ENCODE measurements at regions not wholly inside any gene's neighbourhood (a gene's known extent, or its start where the extent isn't known, plus 50 kb on each side); places are given as distances from the start of the nearest gene placed in this dataset.
A peak's percentile ranks its signal among the peaks of the same experiment; 100 is the strongest.
"Not testable (repeated sequence)": the region's sequence is repeated elsewhere in the genome, so short reads cannot be mapped to it uniquely, and the experiment has no call there.

GRCh38 chr5:174532455-174533453 is 191.6 kb upstream of the MSX2 start:
- 28% methylated on average over 19 of the region's 19 CpGs for WGBS, 2 donors
- peaks cover 0 to 2% (median 0%) of the 10 kb centered on the region in 4 donors for H3K9me3 ChIP-seq
- H3K4me3 ChIP-seq, result no peak overlapping the region
- H3K27ac ChIP-seq, result no peak overlapping the region
- peaks cover 0 to 12% (median 2%) of the 10 kb centered on the region in 4 donors for H3K4me1 ChIP-seq
- DNase-seq (ENCODE audit: low spot score in 2 of 2), result peak; percentile 23 to 41
- no peaks in the 10 kb centered on the region for H3K36me3 ChIP-seq
- H3K27me3 ChIP-seq, result no peaks in the 10 kb centered on the region
- TF ChIP-seq EP300 (IDR thresholded peaks at IDR 0.05), result peak in 1 of 2 donors; percentile 39
- no peak for TF ChIP-seq CTCF (IDR thresholded peaks at IDR 0.05)

- Histone ChIP-seq H3K36me3 (no peaks in the 10 kb centered on the region), H3K4me1 (peaks cover 0 to 12% (median 2%) of the 10 kb centered on the region in 4 donors), H3K4me3 (no peak overlapping the region), H3K9me3 (peaks cover 0 to 6% (median 0%) of the 10 kb centered on the region in 4 donors), H3K27ac (no peak overlapping the region), H3K27me3 (no peaks in the 10 kb centered on the region)
- WGBS, 2 donors, result 66% methylated on average over 5 of the region's 5 CpGs
- TF ChIP-seq EP300 (IDR thresholded peaks at IDR 0.05) (no peak), POLR2A (IDR thresholded peaks at IDR 0.05) (no peak), CTCF (IDR thresholded peaks at IDR 0.05) (no peak)
- no peak for DNase-seq (ENCODE audit: low spot score in 2 of 2)
Measured at GRCh38 chr5:174533751-174534241, 190.6 kb upstream of the MSX2 start.

GRCh38 chr5:174535669-174536068 is 188.7 kb upstream of the MSX2 start:
- Histone ChIP-seq H3K36me3 (no peaks in the 10 kb centered on the region), H3K4me1 (peaks cover 0 to 12% (median 2%) of the 10 kb centered on the region in 4 donors), H3K27me3 (no peaks in the 10 kb centered on the region), H3K4me3 (no peak overlapping the region), H3K9me3 (peaks cover 0 to 6% (median 0%) of the 10 kb centered on the region in 4 donors), H3K27ac (no peak overlapping the region)
- no peak for DNase-seq (ENCODE audit: low spot score in 2 of 2)
- TF ChIP-seq EP300 (IDR thresholded peaks at IDR 0.05), result no peak
- TF ChIP-seq POLR2A (IDR thresholded peaks at IDR 0.05), result no peak
- 83 to 86% methylated on average over 3 of the region's 3 CpGs for WGBS, 2 donors

- H3K9me3 ChIP-seq; H3K4me1 ChIP-seq; H3K4me3 ChIP-seq; H3K27me3 ChIP-seq; H3K36me3 ChIP-seq; DNase-seq (ENCODE audit: low spot score in 2 of 2); H3K27ac ChIP-seq: not testable (repeated sequence)
- WGBS, 2 donors, result 98% methylated on average over 4 of the region's 5 CpGs; no CpG with 5 or more reads in 1 of the 2 donors
Measured at GRCh38 chr5:174539823-174540222, 184.6 kb upstream of the MSX2 start.

GRCh38 chr5:174542037-174542436 is 182.3 kb upstream of the MSX2 start:
- WGBS, 2 donors, result 84 to 93% methylated on average over 3 of the region's 3 CpGs
- H3K27me3 ChIP-seq, result no peaks in the 10 kb centered on the region
- no peak for DNase-seq (ENCODE audit: low spot score in 2 of 2)

GRCh38 chr5:174542471-174542870 is 181.9 kb upstream of the MSX2 start:
- H3K27me3 ChIP-seq, result no peaks in the 10 kb centered on the region
- DNase-seq (ENCODE audit: low spot score in 2 of 2), result no peak
- H3K36me3 ChIP-seq, result no peaks in the 10 kb centered on the region
- H3K4me1 ChIP-seq, result no peaks in the 10 kb centered on the region
- no peak overlapping the region for H3K4me3 ChIP-seq
- no peak overlapping the region for H3K27ac ChIP-seq
- peaks cover 0 to 6% (median 0%) of the 10 kb centered on the region in 4 donors for H3K9me3 ChIP-seq
- TF ChIP-seq EP300 (IDR thresholded peaks at IDR 0.05) (no peak), POLR2A (IDR thresholded peaks at IDR 0.05) (no peak), CTCF (IDR thresholded peaks at IDR 0.05) (no peak)
- WGBS, 2 donors, result 76 to 83% methylated on average over 10 of the region's 10 CpGs

More at GRCh38 chr5:174542037-174542436, 182.3 kb upstream of the MSX2 start:
- no peaks in the 10 kb centered on the region for H3K4me1 ChIP-seq
- H3K27ac ChIP-seq, result no peak overlapping the region
- H3K36me3 ChIP-seq, result no peaks in the 10 kb centered on the region
- no peak overlapping the region for H3K4me3 ChIP-seq
- no peak for TF ChIP-seq EP300 (IDR thresholded peaks at IDR 0.05)
- peaks cover 0 to 6% (median 0%) of the 10 kb centered on the region in 4 donors for H3K9me3 ChIP-seq

Data from tibial nerve (tissue), 4 donors.